ENCODE measurements at regions not wholly inside any gene's neighbourhood (a gene's known extent, or its start where the extent isn't known, plus 50 kb on each side); places are given as distances from the start of the nearest gene placed in this dataset.

DNA sequence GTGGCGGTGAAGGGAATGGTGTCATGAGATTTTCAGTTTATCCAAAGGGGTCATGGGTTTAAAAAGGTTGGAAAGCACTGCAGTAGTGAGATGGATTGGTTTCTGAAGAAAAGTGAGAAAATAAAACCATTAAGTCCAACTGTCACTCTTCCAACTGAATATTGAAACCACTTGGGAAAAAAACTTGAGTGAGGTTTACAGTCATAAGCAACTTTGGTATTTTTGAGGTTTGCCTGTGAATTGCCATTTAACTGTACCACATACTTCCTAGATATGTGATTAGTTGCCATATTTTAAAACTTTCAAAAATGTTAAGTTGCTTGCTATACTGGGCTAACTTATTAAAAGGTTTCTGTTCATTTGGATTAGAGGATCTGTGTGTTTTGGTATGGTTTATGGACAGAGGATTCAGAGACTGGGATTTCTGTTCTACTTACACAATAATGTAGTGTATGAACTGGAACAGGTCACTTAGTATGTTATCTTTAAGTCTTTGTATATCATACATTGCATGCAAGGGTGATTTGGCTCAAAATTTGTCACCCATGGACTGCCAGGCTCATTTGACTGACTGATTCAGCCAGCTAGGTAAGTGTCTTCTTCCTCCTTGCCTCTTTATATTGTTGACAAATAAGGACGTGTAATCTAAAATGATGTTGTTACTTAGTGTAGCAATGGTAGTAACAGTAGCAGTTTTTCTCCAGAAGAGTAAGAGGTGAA, 201.4 kb upstream of the EOMES start:
- 60 to 86% methylated on average over 2 of the region's 2 CpGs for WGBS, 2 donors
- no peaks in the 10 kb centered on the region for H3K4me1 ChIP-seq
- no peaks in the 10 kb centered on the region for H3K27me3 ChIP-seq
- no peak for DNase-seq
- no peak overlapping the region for H3K27ac ChIP-seq
- no peaks in the 10 kb centered on the region for H3K36me3 ChIP-seq
- intact Hi-C loops (cut with DNase I): no loop called here
- no peaks in the 10 kb centered on the region for H3K9me3 ChIP-seq
- no peak overlapping the region for H3K4me3 ChIP-seq
- TF ChIP-seq, protein P1, sequence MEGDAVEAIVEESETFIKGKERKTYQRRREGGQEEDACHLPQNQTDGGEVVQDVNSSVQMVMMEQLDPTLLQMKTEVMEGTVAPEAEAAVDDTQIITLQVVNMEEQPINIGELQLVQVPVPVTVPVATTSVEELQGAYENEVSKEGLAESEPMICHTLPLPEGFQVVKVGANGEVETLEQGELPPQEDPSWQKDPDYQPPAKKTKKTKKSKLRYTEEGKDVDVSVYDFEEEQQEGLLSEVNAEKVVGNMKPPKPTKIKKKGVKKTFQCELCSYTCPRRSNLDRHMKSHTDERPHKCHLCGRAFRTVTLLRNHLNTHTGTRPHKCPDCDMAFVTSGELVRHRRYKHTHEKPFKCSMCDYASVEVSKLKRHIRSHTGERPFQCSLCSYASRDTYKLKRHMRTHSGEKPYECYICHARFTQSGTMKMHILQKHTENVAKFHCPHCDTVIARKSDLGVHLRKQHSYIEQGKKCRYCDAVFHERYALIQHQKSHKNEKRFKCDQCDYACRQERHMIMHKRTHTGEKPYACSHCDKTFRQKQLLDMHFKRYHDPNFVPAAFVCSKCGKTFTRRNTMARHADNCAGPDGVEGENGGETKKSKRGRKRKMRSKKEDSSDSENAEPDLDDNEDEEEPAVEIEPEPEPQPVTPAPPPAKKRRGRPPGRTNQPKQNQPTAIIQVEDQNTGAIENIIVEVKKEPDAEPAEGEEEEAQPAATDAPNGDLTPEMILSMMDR (IDR thresholded peaks at IDR 0.05): no peak
- no peak for TF ChIP-seq POLR2A (IDR thresholded peaks at IDR 0.05)
- no peak for TF ChIP-seq POLR2AphosphoS5 (IDR thresholded peaks at IDR 0.05)
- TF ChIP-seq EP300 (IDR thresholded peaks at IDR 0.05): no peak

DNA sequence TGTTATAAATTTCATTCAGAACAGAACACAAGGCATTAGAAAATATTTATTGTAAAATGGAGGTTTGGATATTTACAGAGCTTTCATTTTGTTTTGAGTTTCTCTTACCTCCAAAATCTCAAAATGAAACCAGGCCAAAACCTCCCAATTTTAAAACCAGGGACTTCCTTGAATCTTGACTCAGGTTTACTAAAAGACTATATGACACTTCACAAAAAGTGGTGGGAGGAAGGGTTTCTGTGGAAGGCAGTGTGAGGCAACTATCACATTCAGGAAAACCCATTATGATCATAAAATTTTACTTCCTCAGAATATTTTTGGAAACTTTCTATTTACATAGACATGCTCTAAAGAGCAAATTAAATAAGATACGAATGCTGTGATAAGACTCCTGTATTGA, 205.8 kb upstream of the EOMES start:
- Histone ChIP-seq H3K4me3 (no peak overlapping the region), H3K36me3 (no peaks in the 10 kb centered on the region), H3K27ac (no peak overlapping the region), H3K4me1 (no peaks in the 10 kb centered on the region), H3K27me3 (no peaks in the 10 kb centered on the region), H3K9me3 (no peaks in the 10 kb centered on the region)
- no peak for DNase-seq
- 21 to 49% methylated on average over 1 of the region's 1 CpG for WGBS, 2 donors
- intact Hi-C loops (cut with DNase I): no loop called here
- TF ChIP-seq EP300 (IDR thresholded peaks at IDR 0.05) (no peak), POLR2A (IDR thresholded peaks at IDR 0.05) (no peak), POLR2AphosphoS5 (IDR thresholded peaks at IDR 0.05) (no peak)
- TF ChIP-seq, protein P1 (IDR thresholded peaks at IDR 0.05): no peak

GRCh38 chr3:27930052-27930602, 208.0 kb upstream of the EOMES start:
- WGBS, 2 donors: 87 to 88% methylated on average over 1 of the region's 1 CpG
- Histone ChIP-seq H3K27me3 (no peaks in the 10 kb centered on the region), H3K4me3 (no peak overlapping the region), H3K9me3 (no peaks in the 10 kb centered on the region), H3K36me3 (no peaks in the 10 kb centered on the region), H3K27ac (no peak overlapping the region), H3K4me1 (no peaks in the 10 kb centered on the region)
- intact Hi-C loops (cut with DNase I): no loop called here
- TF ChIP-seq POLR2A (IDR thresholded peaks at IDR 0.05): no peak
- TF ChIP-seq, protein P1 (IDR thresholded peaks at IDR 0.05): no peak
- no peak for TF ChIP-seq EP300 (IDR thresholded peaks at IDR 0.05)
- TF ChIP-seq POLR2AphosphoS5 (IDR thresholded peaks at IDR 0.05): no peak
- no peak for DNase-seq

DNA sequence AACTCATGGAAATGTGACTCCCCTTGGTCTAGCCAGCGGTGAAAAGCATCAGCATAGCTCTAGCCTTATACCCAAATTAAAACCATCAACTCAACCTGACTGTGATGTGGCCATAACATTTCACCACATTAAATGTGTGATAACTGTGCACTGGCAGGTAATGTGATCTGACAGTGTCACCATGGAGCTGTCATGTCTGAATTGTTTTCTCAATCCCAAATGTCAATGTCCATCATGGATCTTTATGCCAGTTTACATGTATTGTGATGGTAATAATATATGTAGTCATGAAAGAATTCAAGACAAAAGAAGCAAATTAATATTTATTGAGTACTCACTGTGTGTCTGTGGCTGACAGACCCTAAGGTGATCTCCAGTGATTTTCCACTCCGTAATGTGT, 213.4 kb upstream of the EOMES start:
- WGBS, 2 donors: 92 to 93% methylated on average over 2 of the region's 2 CpGs
- no peaks in the 10 kb centered on the region for H3K9me3 ChIP-seq
- H3K36me3 ChIP-seq: no peaks in the 10 kb centered on the region
- H3K27me3 ChIP-seq: no peaks in the 10 kb centered on the region
- no peak for DNase-seq
- intact Hi-C loops (cut with DNase I): no loop called here
- no peak overlapping the region for H3K27ac ChIP-seq
- TF ChIP-seq EP300 (IDR thresholded peaks at IDR 0.05) (no peak), POLR2AphosphoS5 (IDR thresholded peaks at IDR 0.05) (no peak), POLR2A (IDR thresholded peaks at IDR 0.05) (no peak)
- TF ChIP-seq, protein P1 (IDR thresholded peaks at IDR 0.05): no peak
- H3K4me3 ChIP-seq: no peak overlapping the region
- no peaks in the 10 kb centered on the region for H3K4me1 ChIP-seq

DNA sequence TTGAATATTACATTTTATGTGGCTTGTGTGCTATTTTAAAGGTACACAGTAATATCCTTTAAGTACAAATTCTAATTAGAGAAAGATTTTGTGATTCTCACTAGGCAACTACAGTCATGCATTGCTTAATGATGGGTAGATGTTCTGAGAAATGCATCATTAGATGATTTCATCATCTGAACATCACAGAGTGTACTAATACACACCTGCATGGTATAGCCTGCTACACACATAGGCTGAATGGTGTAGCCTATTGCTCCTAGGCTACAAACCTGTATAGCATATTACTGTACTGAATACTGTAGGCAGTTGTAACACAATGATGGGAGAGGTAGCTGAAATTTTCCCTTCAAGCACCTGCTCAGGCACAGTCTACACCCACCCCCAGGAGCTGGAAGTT, 217.4 kb upstream of the EOMES start:
- Histone ChIP-seq H3K4me1 (no peaks in the 10 kb centered on the region), H3K27me3 (no peaks in the 10 kb centered on the region), H3K9me3 (no peaks in the 10 kb centered on the region), H3K4me3 (no peak overlapping the region), H3K27ac (no peak overlapping the region), H3K36me3 (no peaks in the 10 kb centered on the region)
- no peak for TF ChIP-seq EP300 (IDR thresholded peaks at IDR 0.05)
- DNase-seq: no peak
- intact Hi-C loops (cut with DNase I): no loop called here
